ENCODE measurements at regions not wholly inside any gene's neighbourhood (a gene's known extent, or its start where the extent isn't known, plus 50 kb on each side); places are given as distances from the start of the nearest gene placed in this dataset.

- TF ChIP-seq ELF1 (IDR thresholded peaks at IDR 0.05; ENCODE audit: borderline replicate concordance, low read depth) (no peak), FOSL1 (IDR thresholded peaks at IDR 0.05; ENCODE audit: low read depth) (no peak), TCF7L2 (IDR thresholded peaks at IDR 0.05; ENCODE audit: borderline replicate concordance, extremely low read depth, insufficient read depth, insufficient read length) (no peak), POLR2AphosphoS5 (IDR thresholded peaks at IDR 0.05; ENCODE audit: low read depth, low read length) (no peak), ZNF274 (IDR thresholded peaks at IDR 0.05; ENCODE audit: low read depth, low read length) (no peak), ZBTB33 (IDR thresholded peaks at IDR 0.05; ENCODE audit: extremely low read depth, insufficient replicate concordance, low read length) (no peak)
Observed at GRCh38 chr2:10966741-10967140, 55.0 kb downstream of the KCNF1 start (continued).

GRCh38 chr2:10968176-10968575, 56.4 kb downstream of the KCNF1 start:
- POLR2A ChIA-PET: no interaction called here
- CTCF ChIA-PET: no interaction called here
- TF ChIP-seq SP1 (IDR thresholded peaks at IDR 0.05; ENCODE audit: low read depth) (no peak), SRF (IDR thresholded peaks at IDR 0.05; ENCODE audit: low read depth) (no peak), EGR1 (IDR thresholded peaks at IDR 0.05; ENCODE audit: low read depth) (no peak), ZBTB33 (IDR thresholded peaks at IDR 0.05; ENCODE audit: extremely low read depth, insufficient replicate concordance, low read length) (no peak), FOSL1 (IDR thresholded peaks at IDR 0.05; ENCODE audit: low read depth) (no peak), RAD21 (IDR thresholded peaks at IDR 0.05; ENCODE audit: low read depth) (no peak), CBX3 (IDR thresholded peaks at IDR 0.05; ENCODE audit: low read depth) (no peak), ELF1 (IDR thresholded peaks at IDR 0.05; ENCODE audit: borderline replicate concordance, low read depth) (no peak), ZFX (IDR thresholded peaks at IDR 0.05) (no peak), MAX (IDR thresholded peaks at IDR 0.05) (no peak)
- no TSS peak for BruUV-seq (replicated peaks)
- H3K4me2 ChIP-seq (ENCODE audit: low read length): no peak overlapping the region
- no peaks in the 10 kb centered on the region for H3K79me2 ChIP-seq (ENCODE audit: insufficient read depth, low read length)
- no peaks in the 10 kb centered on the region for H3K27me3 ChIP-seq (ENCODE audit: insufficient read depth, low read length)
- ATAC-seq (no peak), DNase-seq (ENCODE audit: low read depth, low spot score) (no peak)
- RAD21 ChIA-PET (ENCODE audit: low non-redundant PET in 1 of 2, low total read pairs in 2 of 2, uncharacterized antibody in 2 of 2, unreplicated experiment in 2 of 2): no interaction called here
- no peak overlapping the region for H2AFZ ChIP-seq (ENCODE audit: low read depth, low read length, poor library complexity, severe bottlenecking)
- H3K27ac ChIP-seq (ENCODE audit: low read depth, low read length): no peak overlapping the region
- H3K9me2 ChIP-seq (ENCODE audit: insufficient read depth): no peaks in the 10 kb centered on the region; the same call in 1 of the 2 replicates
- H3K36me3 ChIP-seq (ENCODE audit: control insufficient read depth in 1 of 2, insufficient read depth in 2 of 2, low read length in 2 of 2): no peaks in the 10 kb centered on the region
- H3K9ac ChIP-seq (ENCODE audit: low read length): no peak overlapping the region
- H3K9me3 ChIP-seq (ENCODE audit: control insufficient read depth in 1 of 2, insufficient read depth in 1 of 2, low read depth in 1 of 2, low read length in 2 of 2): no peaks in the 10 kb centered on the region
- intact Hi-C loops (cut with micrococcal nuclease): no loop called here
- no peak overlapping the region for H3K4me3 ChIP-seq (replicated peaks in 1 of 2; ENCODE audit: low read depth in 1 of 2, low read length in 2 of 2)
- H4K20me1 ChIP-seq (ENCODE audit: insufficient read depth): no peaks in the 10 kb centered on the region
- H3K4me1 ChIP-seq (ENCODE audit: control insufficient read depth in 1 of 2, insufficient read depth in 2 of 2, low read length in 2 of 2): 0 out of 4 replicates have a peak, but pooled peaks cover 0 to 4% of the 10 kb centered on the region in 2 experiments
